Renal cortical epithelial cell (primary cell): ENCODE measurements at regions not wholly inside any gene's neighbourhood (a gene's known extent, or its start where the extent isn't known, plus 50 kb on each side); places are given as distances from the start of the nearest gene placed in this dataset.
"Not testable (repeated sequence)": the region's sequence is repeated elsewhere in the genome, so short reads cannot be mapped to it uniquely, and the experiment has no call there.

Experiments used
- DNase-seq: peaks from one replicate; pipeline ENCODE4 v3.0.0-alpha.2; 2011; ENCODE audit warnings: low read depth

DNA sequence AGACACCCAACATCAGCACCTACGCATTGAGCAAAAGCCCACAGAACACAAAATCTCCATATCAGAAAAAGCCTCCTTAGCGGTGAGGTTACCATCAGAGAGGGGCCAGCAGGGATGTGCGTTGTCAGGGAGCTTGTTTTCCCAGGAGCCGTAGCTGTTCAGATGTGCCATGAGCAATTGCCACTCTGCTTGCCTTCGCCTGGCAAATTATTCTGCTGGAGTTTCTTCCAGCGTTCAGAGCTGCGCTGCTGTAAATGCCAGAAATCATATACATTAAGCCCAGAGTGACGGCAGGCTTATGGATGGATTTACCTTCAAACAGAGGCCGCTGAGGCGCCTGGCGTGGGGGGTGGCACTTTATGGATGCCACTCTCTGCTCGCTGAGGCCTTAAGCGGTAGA, 632.3 kb downstream of the BCOR start:
- DNase-seq, result no peak

DNA sequence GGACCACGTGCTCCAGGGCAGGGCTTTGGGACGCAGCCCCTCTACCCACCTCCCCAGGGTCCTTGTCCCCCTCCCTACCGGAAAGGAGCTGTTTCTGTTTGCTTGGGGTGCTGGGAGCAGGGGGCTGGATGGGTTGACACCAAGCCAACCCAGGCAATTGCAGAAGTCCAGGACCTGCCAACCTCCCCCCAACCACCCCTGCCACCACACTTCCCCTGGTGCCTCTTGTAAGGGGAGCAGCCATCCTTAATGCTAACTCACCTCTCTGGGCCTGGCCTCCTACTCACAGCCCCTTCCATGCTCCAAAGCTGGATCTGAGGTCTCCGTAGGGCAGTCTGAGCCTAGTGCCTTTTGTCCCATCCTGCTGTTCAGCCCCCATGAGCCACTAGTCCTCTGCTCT, 631.9 kb downstream of the BCOR start:
- DNase-seq, result no peak

DNA sequence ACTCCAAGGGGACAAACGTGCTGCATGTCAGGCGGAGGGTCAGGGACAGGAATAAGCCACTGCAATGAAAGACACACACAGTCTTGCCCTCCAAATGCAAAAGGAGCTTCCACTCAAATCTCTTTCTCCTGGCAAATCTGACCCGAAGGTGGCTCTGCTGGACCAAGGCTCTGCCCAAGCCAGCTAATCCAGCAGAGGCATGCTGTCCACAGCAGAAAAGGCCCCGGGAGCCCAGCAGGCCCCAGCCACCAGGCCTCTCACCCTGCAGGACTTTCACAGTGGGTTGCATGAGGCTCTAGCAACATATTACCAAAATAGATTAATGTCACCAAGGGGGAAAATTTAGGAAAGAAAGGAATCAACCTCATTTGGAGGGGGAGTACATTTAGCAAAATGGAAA, 628.6 kb downstream of the BCOR start:
- no peak for DNase-seq

DNA sequence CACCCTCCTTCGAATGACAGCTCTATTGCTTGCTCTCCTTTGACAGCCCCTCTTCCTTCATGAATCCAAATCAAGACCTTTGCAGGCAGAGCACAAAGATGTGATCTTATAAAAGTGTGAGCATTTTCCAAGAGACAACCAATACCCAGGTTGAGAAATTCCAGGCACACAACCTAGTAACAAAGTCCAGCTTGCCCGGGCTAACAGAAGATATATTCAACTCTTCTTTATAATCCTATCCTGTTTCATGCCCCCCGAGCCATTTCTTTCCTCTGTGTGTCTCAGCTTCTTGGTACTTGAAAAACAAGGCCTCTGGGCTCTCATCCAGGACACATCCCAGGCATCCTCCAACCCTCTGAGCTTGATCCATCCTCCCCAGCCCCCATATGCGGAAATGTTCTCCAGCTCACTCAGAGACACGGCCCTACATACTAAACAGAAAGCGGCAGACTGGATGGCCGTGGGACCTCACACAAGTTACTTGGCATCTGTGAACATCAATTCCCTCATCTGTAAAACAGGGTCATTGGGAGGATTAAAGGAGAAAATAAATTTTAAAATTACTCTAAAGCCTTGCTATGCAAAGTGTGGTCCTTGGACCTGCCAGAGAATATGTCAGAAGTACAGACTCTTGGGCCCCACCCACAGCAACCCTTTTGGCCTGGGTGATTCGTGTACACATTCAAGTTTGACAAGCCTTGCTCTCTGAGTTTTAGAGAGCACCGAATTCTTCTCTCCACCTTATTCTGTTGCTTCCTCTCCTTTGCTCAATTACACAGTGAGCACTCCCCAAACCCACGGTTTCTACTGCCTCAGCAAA, 627.0 kb downstream of the BCOR start:
- no peak for DNase-seq

DNA sequence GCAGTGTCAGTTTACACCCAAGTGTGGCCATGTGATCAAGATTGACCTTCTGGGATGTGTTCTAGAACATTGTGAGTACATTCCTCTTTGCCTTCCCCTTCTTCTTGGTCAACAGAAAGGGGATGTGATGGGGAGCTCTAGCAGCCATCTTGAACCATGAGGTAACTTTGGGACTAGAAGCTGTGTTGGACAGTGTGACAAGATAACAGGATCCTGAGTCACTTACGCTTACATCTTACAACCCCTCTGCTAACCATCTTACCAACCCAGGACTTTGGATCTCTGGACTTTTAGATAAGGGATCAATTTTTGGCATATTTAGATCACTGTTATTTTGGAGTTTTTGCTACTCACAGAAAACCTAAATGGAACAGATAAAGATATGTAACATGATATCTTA, 625.6 kb downstream of the BCOR start:
- DNase-seq, result no peak

DNA sequence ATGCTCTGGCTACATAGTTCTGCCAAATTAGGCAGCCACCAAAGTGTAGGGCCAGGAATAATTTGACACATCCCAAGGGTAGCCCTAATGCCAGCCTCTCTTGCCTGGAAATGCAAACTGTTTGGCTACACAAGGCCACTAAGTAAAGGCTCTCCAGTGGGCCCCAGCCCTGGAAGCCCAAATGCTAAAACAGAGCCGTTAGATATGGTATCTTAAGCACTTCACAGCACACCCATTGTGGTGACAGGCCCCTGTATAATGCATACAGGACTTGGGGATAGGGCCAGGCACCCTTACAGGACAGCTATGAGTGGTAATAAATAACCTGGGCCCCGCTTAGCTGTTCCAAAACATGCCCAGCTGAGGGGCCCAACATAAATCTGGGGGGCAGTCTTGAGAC, 623.9 kb downstream of the BCOR start:
- no peak for DNase-seq

DNA sequence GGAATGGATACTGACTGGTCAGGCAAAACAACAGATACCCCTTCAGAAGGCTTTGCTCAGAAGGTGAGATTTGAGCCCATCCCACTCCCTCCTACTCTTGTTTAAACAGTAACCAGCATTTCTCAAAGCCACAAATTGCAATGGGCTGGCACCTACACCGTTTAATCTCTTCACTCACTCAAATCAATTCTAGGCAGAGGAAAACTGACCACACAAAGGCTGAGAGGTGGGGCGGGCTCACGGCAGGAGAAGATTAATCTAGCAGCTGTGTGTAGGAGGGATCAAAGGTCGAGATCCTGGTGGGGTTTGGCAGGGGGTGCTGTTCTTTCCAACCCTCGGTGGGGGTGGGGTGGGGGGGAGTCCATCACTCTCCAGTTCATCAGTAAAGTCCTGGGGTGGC, 622.4 kb downstream of the BCOR start:
- DNase-seq, result peak; percentile 48

DNA sequence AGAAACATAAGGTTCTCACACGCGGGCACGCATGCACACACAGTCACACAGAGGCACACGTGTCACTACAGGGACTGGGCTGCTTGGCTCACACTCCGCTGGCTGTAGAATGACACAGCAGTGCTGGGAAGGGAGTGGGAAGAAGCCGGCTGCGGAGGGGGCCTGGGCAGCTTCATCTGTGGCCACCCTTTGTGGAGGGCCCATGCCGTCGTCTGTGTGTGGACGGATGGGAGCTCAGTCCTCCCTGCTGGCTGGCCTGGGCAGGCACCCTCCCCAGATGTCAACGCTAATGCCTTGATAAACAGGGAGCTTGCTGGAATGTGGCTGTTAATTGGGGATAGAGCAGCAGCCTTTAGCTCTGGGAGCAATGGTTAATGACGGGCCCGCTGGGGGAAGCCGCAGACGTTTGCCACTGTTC, 621.1 kb downstream of the BCOR start:
- DNase-seq, result no peak

DNA sequence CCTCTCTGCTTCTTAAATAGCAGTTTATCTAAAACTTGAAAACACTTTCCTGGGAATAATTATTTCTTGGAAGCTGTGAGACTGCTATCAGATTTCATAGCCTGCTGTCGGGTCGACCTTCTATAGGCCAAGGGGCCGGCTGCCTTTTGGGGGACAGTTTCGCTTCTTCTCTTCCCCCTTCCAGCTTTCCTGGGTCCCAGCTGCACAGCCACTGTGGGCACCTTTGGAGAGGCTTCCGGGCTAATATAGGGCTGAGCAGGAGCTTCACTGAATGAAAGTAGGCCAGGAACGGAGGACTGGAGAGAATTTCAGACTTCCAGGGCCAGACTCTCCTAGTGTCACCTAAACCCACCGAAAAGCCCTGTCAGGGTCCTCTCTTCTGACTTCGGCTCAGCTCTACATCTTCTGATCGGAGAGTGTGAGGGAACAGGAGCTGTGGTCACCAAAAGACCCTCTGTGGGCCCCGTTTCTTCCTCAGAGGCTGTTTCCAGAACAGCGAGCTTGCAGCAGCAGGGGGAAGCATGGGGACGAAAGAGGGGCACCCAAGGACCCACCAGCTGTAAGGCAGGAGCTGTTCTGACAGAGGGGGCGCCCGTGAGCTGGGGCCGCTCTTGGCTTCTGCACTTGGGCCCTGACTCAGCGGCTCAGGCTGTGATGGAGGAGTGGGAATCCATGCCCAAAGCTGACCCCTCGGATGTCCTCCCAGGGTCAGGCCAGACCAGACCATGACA, 620.6 kb downstream of the BCOR start:
- no peak for DNase-seq

DNA sequence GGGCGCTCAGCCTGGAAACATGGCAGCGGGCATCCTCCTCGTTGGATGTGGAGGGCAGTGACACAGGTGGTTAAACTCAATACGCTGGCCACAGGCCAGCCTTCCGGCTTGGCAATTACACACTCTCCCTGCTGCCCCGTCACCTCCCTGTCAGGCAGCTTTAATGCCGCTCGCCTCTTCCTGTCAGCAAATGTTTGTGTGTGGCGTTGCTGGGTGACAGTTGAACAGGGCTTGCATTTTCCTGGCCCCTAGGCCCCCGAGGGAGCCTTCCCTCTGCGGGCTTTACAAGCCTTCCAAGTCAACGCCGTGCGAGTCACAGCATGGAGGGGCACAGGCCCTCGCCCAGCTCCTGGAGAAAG, 620.0 kb downstream of the BCOR start:
- DNase-seq, result peak; percentile 46

DNA sequence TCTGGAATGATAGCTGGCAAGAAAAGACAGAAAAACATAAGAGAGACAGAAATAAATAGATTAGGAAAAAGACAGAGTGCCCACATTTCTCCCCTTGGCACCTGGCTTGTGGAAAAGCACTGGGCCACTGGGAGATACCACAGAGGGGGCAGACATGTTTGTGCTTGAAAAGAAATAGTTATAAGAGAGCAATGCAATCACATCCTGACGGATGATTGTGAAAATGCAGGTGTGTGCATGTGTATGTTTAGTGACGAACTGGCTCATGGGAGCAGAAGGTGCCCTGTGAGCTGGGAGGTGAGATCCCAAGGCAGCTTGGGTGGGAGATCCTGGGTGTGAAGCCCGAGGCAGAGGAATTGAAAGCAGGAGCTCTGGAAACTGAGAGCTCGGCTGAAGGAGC, 617.9 kb downstream of the BCOR start:
- DNase-seq, result no peak

DNA sequence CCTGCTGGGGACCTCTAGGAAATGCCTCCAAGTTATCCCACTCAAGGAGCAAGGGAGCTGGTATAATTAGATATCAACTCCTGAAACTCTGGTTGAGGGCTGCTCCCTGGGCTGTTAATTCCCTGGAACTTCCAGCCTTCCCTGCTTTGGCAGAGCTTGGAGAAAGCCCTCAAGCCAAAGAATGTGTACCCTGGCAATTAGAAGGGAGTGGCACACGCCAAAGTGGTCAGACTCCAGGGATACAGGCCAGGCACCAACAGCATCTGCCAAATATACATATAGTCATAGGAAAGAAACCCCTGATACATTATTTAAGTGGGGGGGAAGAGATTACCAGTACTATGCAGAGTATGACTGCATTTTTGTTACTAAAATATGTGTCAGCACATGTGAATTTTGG, 616.8 kb downstream of the BCOR start:
- DNase-seq, result no peak

DNA sequence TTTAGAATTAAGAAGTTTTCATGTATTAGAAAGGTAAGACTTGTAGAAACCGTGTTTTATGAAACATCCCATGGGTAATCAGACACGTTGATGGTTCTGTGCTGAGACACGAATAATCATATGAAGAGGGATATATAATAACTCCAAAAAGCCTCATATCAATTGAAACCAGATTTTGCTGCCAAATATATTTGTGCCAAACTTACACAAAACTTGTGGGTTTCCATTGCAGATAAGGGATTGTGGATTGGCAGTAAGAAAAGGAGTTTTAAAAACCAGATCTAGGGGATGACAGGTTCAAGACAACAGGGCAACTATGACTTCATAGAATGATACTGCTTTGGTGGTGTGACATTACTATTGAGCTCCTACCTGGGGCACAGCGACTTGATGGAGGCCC, 616.1 kb downstream of the BCOR start:
- no peak for DNase-seq

DNA sequence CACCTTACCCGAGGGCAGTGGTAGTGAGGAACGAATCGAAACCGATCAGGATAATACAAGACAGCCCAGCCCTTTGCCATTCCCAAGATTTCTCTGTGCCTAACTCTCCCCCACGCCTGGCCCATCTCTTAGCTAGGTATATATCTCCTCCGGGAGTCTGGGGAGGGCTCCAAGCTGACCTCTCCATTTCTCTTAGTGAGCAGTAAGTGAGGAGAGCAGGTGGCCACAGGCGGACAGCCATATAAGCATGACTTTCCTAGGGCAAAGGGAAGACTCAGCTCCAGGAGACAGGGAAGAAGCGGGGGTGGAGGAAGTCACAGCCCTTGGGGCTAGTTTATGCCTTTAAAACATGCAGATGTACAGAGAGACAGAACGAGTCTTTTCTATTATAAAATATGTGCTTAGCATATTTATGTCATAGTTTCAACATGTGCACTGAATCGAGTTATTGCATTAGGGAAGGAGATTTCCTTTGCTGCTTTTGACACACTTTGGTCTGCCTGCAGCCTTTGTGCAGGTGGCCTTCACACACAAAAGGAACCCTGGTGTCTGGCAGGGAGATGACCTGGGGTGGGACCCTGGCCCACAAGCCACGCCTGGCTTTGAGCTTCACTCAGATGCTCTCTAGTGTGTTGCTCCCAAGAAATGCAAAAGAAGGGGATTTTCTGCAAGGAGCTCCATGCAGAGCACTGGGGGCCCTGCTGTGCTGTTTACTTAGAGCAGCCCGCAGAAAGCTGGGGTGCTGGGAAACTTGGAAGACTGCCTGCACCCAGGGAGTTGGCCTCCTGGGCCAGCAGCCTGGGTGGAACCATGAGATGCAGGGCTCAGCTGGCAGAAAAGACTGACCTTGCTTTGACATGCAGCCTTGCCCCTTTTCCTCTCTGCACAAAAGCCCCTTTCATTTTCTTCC, 613.3 kb downstream of the BCOR start:
- no peak for DNase-seq

DNA sequence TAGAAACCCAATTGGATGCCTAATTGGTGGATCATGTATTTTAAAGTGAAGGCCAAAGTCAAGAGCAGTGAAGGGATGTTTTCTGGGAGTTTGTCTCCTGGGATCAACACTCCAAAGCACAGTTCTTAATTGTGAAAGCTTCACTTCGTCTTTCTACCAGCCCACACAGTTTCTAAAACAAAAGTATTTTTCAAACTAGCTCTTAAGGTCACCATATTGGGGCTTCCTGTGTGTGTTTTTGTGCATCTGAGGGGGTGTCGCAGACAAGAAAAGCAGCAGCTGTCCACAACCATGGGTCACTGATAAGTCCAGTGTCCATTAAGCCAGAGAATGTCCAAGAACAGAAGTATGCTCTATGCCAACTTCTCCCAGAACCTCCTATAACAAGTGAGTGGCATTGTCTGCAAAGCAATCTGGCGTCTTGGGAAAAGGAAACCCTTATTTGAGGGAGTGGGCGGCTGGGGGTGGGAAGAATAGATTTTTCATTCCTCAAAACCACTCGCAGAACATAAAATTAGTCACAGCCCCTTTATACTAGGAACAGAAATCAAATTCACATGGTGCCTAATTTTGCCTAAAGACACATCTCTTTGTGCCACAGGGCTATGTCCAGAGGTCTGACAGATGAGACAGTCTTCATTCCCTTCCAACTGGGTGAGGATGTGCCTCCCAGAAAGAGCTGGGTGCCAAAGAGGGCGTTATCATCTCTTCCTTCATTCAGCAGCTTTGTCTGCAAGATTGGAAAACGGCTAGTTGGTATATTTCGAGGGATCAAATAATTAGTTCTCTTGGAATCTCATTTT, 610.4 kb downstream of the BCOR start:
- DNase-seq, result no peak

DNA sequence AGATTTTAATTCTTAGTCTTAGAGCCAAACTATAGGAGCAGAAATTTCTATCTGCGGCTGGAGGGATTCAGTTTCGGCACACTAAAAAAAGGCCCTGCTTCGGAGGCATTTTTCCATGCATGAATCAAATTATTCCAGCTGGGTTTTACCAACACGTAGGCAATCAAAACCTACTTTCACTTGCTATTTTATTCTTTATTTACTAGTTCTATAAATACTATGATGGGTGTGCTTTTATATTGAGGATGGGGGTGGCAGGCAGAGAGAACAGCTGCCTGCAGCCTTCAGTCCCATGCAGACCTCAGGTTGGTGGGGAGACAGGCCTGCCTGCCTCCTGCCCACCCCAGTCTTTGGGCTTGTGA, 609.8 kb downstream of the BCOR start:
- DNase-seq, result no peak

DNA sequence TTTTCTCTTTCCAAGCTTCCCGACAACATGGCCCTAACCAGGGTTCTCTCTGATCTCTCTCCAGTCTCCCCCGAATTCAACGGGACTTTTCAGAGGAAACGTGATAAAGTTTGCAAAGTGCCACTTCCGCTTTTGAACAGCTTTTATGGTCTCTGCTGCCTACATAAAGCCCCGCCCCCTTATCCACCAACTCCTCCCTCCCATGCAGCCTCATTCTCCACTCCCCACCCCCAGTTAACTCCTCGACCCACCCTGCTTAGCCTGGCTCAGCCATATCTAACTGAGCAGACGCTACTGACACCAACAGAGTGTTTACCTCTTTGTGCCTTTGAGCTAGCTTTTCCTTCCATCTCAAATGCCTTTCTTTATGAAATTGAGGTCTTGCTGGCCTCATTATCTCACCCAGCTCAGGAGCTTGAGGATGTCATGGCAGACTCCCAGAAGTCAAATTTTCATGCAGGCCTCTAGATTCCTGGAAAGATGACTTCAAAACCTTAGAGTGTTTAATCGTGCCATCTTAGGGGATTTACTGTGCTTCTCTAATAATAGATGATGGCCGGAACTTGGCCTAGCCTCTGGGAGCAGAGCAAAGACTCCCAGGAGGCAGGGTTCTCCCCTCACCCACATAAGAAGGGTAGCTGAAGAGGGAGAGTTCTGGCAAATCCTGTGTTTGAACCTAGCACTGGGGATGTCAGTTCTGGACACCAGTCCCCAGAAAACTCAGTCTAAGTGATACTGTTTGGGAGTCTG, 606.0 kb downstream of the BCOR start:
- DNase-seq, result no peak

DNA sequence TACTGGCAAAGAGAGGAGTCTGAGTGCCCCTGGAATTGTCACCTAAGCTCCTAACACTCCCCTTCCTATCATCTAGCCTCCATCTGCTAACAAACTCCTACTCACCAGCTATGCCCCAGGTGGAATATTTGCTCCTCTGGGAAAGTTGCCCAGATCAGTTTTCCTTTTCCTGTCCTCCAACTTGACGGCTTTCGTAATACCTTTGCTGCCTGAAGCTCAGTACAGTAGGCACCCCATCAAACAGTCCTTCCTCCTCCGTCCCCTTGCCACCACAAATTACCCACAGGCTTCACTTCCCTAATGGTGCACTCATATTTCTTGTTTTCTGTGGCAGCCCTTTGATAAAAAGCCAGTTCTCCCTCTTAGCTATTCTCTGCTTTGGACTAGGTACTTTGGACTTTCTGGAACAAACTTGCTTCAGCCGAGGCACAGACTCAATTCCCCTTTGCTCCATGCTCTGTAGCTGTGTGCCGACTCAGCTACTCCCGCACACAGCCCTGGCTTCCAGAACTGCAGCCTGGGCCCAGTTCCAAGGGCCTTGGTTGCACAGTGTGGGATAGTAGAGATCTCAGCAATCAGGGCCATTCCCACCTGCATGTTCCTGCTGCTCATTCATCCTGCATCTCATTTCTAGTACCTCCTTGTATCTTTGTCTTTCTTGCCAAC, 605.1 kb downstream of the BCOR start:
- DNase-seq, result peak; percentile 15

DNA sequence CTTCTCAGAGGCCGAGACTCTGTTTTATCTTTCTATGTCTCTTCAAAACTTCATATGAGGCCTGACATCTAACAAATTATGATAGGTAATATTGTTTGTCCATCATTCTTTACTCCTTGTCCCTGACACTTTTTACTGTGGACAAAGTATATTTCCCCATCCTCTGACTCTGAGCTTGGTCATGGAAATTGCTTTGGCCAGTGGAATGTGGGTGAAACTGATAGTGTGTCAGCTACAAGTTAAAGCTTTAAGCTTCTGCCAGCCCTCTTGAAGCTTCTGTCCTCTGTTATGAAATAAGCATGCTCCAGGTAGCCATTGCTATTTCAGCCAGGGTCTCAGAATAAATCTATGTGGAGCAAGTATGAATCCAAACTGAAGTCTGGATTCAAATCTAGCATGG, 604.6 kb downstream of the BCOR start:
- no peak for DNase-seq

DNA sequence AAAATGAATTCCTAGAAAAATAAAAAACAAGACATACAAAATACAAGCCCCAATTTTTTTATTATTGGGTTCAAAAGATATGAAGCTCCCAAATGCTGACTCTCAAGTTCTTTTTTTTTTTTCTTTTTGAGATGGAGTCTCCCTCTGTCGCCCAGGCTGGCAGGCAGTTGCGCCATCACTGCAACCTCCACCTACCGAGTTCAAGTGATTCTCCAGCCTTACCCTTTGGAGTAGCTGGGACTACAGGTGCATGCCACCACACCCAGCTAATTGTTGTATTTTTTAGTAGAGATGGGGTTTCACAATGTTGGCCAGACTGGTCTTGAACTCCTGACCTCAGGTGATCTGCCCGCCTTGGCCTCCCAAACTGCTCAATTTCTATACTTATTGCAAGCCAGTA, 600.6 kb downstream of the BCOR start:
- not testable (repeated sequence) for DNase-seq
